T47D (cell line): ENCODE measurements at regions not wholly inside any gene's neighbourhood (a gene's known extent, or its start where the extent isn't known, plus 50 kb on each side); places are given as distances from the start of the nearest gene placed in this dataset.
A peak's percentile ranks its signal among the peaks of the same experiment; 100 is the strongest.
"Not testable (repeated sequence)": the region's sequence is repeated elsewhere in the genome, so short reads cannot be mapped to it uniquely, and the experiment has no call there.

Source experiments
- DNase-seq, 2 experiments: peaks; one replicate each; pipeline versions ENCODE4 v3.0.0 to v3.0.0-alpha.2; 2011 to 2012; ENCODE audit warnings: low read depth in 1 of 2, low spot score in 1 of 2
- JUND ChIP-seq: IDR thresholded peaks from 2 replicates; pipeline ENCODE4 v1.6.1; 2012; ENCODE audit warnings: low read depth
- in situ Hi-C: cut with HindIII; loops from 2 replicates; pipeline ENCODE4 v1.10.0; 2016; ENCODE audit warnings: low sequenced_read_pairs, low pct_unique_long_range_greater_than_20kb

- in situ Hi-C loops = no loop called here
- no peak for DNase-seq
- no peak for TF ChIP-seq JUND
These were observed 144.1 kb upstream of the KCNJ18 start for GRCh38 chr17:21548236-21548635.

GRCh38 chr17:21549107-21549687 lies 143.1 kb upstream of the KCNJ18 start:
- in situ Hi-C loops = no loop called here
- TF ChIP-seq JUND = no peak
- DNase-seq = no peak

DNA sequence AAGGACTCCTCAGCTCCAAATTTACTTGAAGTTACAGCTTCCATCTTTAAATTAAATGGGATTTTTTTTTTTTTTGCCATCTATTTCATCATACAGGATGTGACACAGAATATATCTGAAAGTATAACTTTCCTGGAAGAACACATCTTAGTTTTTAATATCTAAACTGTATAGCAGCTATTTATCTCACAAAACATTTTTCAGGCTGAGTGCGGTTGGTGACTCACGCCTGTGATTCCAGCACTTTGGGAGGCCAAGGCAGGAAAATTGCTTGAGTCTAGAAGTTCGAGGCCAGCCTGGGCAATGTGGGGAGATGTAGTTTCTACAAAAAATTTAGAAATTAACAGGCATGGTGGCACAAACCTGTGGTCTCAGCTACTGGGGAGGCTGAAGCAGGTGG lies 142.3 kb upstream of the KCNJ18 start:
- in situ Hi-C loops, DNase-seq: not testable (repeated sequence)

GRCh38 chr17:21551081-21551881 lies 141.0 kb upstream of the KCNJ18 start:
- in situ Hi-C loops = no loop called here
- TF ChIP-seq JUND = no peak
- DNase-seq = peak; percentile 57 to 71

- DNase-seq, in situ Hi-C loops: not testable (repeated sequence)
These were observed 133.4 kb upstream of the KCNJ18 start for GRCh38 chr17:21558921-21559320.

DNA sequence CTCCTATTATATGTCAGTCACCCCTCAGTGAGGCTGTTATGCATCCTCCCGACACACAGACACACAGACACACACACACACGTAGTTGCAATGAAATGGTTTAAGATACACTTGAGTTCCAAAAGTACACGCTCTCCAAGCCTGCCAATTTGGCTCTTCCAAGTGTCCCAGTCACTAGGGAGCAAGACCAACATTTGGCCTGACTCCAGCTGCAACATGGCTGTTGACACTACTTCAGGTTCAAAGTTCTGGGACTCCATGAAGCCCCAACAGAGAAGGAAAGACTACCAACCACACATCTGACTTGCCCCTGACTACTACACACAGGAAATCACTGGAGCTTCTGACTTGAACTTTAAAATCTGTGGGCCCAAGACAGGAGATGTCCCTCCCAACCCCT lies 128.1 kb upstream of the KCNJ18 start:
- no peak for TF ChIP-seq JUND
- no peak for DNase-seq
- in situ Hi-C loops = no loop called here

DNA sequence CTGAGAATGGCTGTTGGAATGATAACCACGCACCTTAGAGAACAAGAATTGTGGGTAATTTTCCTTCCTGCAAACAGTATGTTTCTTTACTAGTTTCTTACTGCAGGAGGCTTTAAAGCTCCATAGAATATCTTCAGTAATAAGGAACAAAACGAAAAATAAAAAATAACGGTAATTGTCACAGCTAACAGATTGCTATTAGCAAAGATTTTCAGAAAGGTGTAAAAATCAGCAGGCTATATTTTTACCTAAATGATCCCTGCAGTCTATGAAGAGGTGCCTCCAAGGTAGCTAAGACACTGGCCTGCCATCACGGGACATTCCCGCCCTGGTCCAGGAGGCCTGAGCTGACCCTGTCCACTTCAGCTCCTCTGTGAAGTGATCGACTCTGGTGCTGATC lies 127.6 kb upstream of the KCNJ18 start:
- not testable (repeated sequence) for DNase-seq

DNA sequence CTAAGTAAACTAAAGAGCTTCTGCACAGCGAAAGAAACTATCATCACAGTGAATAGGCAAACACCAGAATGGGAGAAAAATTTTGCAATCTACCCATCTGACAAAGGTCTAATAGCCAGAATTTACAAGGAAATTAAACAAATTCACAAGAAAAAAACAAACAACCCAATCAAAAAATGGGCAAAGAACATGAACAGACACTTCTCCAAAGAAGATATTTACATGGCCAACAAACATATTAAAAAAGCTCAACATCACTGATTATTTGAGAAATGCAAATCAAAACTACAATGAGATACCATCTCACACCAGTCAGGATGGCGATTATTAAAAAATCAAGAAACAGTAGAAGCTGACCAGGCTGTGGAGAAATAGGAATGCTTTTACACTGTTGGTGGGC lies 121.9 kb upstream of the KCNJ18 start:
- in situ Hi-C loops = not testable (repeated sequence)

More for the DNA sequence above, 127.6 kb upstream of the KCNJ18 start:
- in situ Hi-C loops = not testable (repeated sequence)

GRCh38 chr17:21572148-21572547 lies 120.2 kb upstream of the KCNJ18 start:
- DNase-seq, in situ Hi-C loops: not testable (repeated sequence)

More for the DNA sequence above, 121.9 kb upstream of the KCNJ18 start:
- not testable (repeated sequence) for DNase-seq

DNA sequence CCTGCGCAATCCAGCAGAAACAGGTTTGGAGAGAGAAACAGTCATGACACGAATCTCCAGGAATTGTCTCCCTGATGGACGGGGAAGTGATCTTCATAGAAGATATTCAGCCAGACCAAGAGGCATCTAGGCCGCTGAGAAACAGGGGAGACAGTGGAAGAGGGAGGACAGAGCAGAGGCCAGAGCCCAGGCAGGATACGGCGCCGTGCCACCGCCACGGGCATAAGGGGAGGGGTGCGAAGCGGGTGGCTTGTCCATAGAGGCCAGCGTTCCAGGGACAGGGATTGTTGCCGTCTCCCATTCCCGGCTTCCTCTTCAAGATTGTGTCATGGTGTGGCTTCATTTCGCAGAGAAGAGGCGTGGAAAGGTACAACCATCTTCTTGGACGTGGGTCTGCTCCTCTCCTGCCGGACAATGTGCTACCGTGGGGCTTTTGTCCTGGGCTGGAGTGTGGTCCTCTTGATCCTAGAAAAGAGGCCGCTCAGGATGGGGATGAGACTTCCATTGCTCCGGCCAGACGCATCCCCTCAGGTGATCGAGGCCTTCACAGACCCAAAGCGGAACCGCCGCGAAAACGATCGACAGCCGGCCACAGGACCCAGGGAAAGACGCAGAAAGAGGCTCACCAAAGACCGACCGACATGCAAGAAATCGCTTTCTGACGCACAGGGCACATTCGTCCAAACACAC lies 118.9 kb upstream of the KCNJ18 start:
- DNase-seq, in situ Hi-C loops: not testable (repeated sequence)

DNA sequence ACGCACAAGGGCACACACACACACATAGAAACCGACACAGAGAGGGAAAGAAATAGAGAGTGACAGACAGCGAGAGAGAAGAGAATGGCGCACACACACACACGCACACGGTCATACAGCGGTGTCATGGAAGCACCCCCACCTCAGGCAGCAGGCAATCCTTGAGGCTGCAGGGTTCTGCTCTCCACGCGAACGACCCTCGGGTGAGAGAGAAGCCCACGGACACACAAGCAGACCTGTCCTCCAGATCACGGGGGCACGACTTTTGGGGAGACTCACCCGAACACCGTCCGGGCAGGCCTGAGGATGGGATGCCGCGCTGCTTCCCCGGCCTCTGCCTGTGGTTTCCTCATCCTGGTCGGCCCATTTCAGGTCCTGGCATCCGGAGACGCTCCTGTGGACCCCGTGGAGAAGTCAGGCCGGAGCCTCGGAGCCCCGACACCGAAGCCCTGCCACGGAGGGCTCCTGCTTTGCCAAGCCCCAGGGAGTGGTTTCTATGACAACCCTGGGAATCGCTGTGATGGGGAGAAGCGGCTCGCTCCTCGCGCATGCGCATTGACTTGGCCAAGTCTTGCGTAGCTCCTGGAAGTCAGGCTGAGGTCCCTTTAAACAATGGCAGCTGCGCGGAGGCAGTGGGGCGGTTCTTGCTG lies 118.2 kb upstream of the KCNJ18 start:
- DNase-seq = no peak
- in situ Hi-C loops = no loop called here
- no peak for TF ChIP-seq JUND

- DNase-seq, in situ Hi-C loops: not testable (repeated sequence)
These were observed 117.6 kb upstream of the KCNJ18 start for GRCh38 chr17:21574611-21575255.

DNA sequence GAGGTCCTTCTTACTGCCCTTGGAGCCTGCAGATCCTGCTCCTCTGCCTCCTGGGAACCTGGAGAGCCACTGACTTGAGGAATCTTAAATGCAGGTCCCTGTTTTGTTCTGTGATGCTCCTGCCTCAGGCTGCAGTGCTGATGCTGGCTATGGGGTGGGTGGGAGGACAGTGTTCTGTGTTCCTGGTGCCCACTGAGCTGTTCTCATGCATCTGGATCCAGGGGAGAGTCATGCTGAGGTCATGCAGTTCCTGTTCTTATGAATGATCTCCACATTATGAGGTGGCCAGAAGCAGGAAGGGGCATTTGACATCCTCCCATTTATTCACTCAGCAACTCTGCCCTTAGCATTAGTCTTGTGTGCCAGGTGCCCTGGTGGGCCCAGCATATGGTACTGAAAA lies 113.5 kb upstream of the KCNJ18 start:
- DNase-seq, in situ Hi-C loops: not testable (repeated sequence)
